ENCODE measurements at regions not wholly inside any gene's neighbourhood (a gene's known extent, or its start where the extent isn't known, plus 50 kb on each side); places are given as distances from the start of the nearest gene placed in this dataset.

- TF ChIP-seq CTCF (IDR thresholded peaks at IDR 0.05; ENCODE audit: unreplicated experiment): no peak
- no peak for DNase-seq (ENCODE audit: low spot score)
- no peak overlapping the region for H3K4me3 Mint-ChIP-seq (ENCODE audit: unreplicated experiment)
- H3K27me3 Mint-ChIP-seq (ENCODE audit: unreplicated experiment): no peaks in the 10 kb centered on the region
- peaks cover 4% of the 10 kb centered on the region for H3K4me1 Mint-ChIP-seq (ENCODE audit: unreplicated experiment)
- no peak overlapping the region for H3K27ac Mint-ChIP-seq (ENCODE audit: unreplicated experiment)
- H3K9me3 Mint-ChIP-seq (ENCODE audit: unreplicated experiment): no peaks in the 10 kb centered on the region
- no peaks in the 10 kb centered on the region for H3K36me3 Mint-ChIP-seq (ENCODE audit: low read depth, unreplicated experiment)
Observed at GRCh38 chr7:94763268-94763667, 107.3 kb upstream of the SGCE start.

GRCh38 chr7:94769724-94770123 is 113.8 kb upstream of the SGCE start:
- Mint-ChIP-seq H3K9me3 (ENCODE audit: unreplicated experiment) (no peaks in the 10 kb centered on the region), H3K4me1 (ENCODE audit: unreplicated experiment) (no peaks in the 10 kb centered on the region)
- TF ChIP-seq CTCF (IDR thresholded peaks at IDR 0.05; ENCODE audit: unreplicated experiment): no peak

GRCh38 chr7:94778711-94779459 is 123.0 kb upstream of the SGCE start:
- H3K9me3 Mint-ChIP-seq (ENCODE audit: unreplicated experiment): no peaks in the 10 kb centered on the region
- no peak overlapping the region for H3K27ac Mint-ChIP-seq (ENCODE audit: unreplicated experiment)
- no peaks in the 10 kb centered on the region for H3K36me3 Mint-ChIP-seq (ENCODE audit: low read depth, unreplicated experiment)

More at GRCh38 chr7:94769724-94770123, 113.8 kb upstream of the SGCE start:
- Mint-ChIP-seq H3K4me3 (ENCODE audit: unreplicated experiment) (no peak overlapping the region), H3K36me3 (ENCODE audit: low read depth, unreplicated experiment) (no peaks in the 10 kb centered on the region), H3K27me3 (ENCODE audit: unreplicated experiment) (no peaks in the 10 kb centered on the region), H3K27ac (ENCODE audit: unreplicated experiment) (no peak overlapping the region)
- DNase-seq (ENCODE audit: low spot score): no peak

GRCh38 chr7:94779861-94780260 is 123.9 kb upstream of the SGCE start:
- H3K4me1 Mint-ChIP-seq (ENCODE audit: unreplicated experiment): no peaks in the 10 kb centered on the region

More at GRCh38 chr7:94778711-94779459, 123.0 kb upstream of the SGCE start:
- H3K4me3 Mint-ChIP-seq (ENCODE audit: unreplicated experiment): no peak overlapping the region
- no peaks in the 10 kb centered on the region for H3K27me3 Mint-ChIP-seq (ENCODE audit: unreplicated experiment)
- no peak for DNase-seq (ENCODE audit: low spot score)
- TF ChIP-seq CTCF (IDR thresholded peaks at IDR 0.05; ENCODE audit: unreplicated experiment): no peak
- H3K4me1 Mint-ChIP-seq (ENCODE audit: unreplicated experiment): no peaks in the 10 kb centered on the region

More at GRCh38 chr7:94779861-94780260, 123.9 kb upstream of the SGCE start:
- no peaks in the 10 kb centered on the region for H3K9me3 Mint-ChIP-seq (ENCODE audit: unreplicated experiment)
- TF ChIP-seq CTCF (IDR thresholded peaks at IDR 0.05; ENCODE audit: unreplicated experiment): no peak
- no peaks in the 10 kb centered on the region for H3K36me3 Mint-ChIP-seq (ENCODE audit: low read depth, unreplicated experiment)
- H3K27me3 Mint-ChIP-seq (ENCODE audit: unreplicated experiment): no peaks in the 10 kb centered on the region
- H3K4me3 Mint-ChIP-seq (ENCODE audit: unreplicated experiment): no peak overlapping the region
- no peak overlapping the region for H3K27ac Mint-ChIP-seq (ENCODE audit: unreplicated experiment)
- no peak for DNase-seq (ENCODE audit: low spot score)
